PC-3 (cell line): ENCODE measurements at regions not wholly inside any gene's neighbourhood (a gene's known extent, or its start where the extent isn't known, plus 50 kb on each side); places are given as distances from the start of the nearest gene placed in this dataset.
A peak's percentile ranks its signal among the peaks of the same experiment; 100 is the strongest.
"Not testable (repeated sequence)": the region's sequence is repeated elsewhere in the genome, so short reads cannot be mapped to it uniquely, and the experiment has no call there.

Experiments
- ATAC-seq: fragments of 200-7000 bp; cut with Tn5 transposase; 2 replicates; pipeline ENCODE4 v1.9.1; 2020; ENCODE audit warnings: mild to moderate bottlenecking, moderate library complexity
- BruUV-seq: library from RNA; stranded (reverse); fragments of 400-500 nt; replicated peaks from 2 replicates; lab custom pipeline; 2021; lab: Mats Ljungman, UMichigan
- CTCF ChIA-PET: fragments of 300-600 bp; sonication (Branson Sonifier 250); formaldehyde crosslinking; loops from one replicate; lab custom pipeline; 2022; ENCODE audit warnings: antibody characterized with exemption; lab: Charles Lee
- POLR2A ChIA-PET: fragments of 300-600 bp; sonication (Branson Sonifier 250); formaldehyde crosslinking; loops from one replicate; lab custom pipeline; 2022; ENCODE audit warnings: antibody characterized with exemption; ENCODE audit not compliant: unreplicated experiment; lab: Charles Lee
- DNase-seq: peaks from one replicate; pipeline ENCODE4 v3.0.0-alpha.2; 2015
- H2AFZ ChIP-seq: fragments of 300-600 bp; sonication (generic); 2 replicates; pipeline ENCODE4 v1.6.0; 2016; ENCODE audit warnings: antibody characterized with exemption, low read length
- H3F3A ChIP-seq: fragments of 300-600 bp; sonication (generic); one replicate; pipeline ENCODE4 v1.6.0; 2017; ENCODE audit warnings: antibody characterized with exemption, low read length, control low read depth, mild to moderate bottlenecking; ENCODE audit not compliant: unreplicated experiment
- H3K27ac ChIP-seq: fragments of 300-600 bp; sonication (generic); 2 replicates; pipeline ENCODE4 v1.5.1; 2016; ENCODE audit warnings: mild to moderate bottlenecking, low read length
- H3K27me3 ChIP-seq: fragments of 300-600 bp; sonication (generic); 2 replicates; pipeline ENCODE4 v1.6.1; 2016; ENCODE audit warnings: low read length, mixed read lengths
- H3K36me3 ChIP-seq: fragments of 300-600 bp; sonication (generic); 2 replicates; pipeline ENCODE4 v1.6.1; 2016; ENCODE audit warnings: low read depth, mixed run types, low read length, mixed read lengths
- H3K4me1 ChIP-seq: fragments of 300-600 bp; sonication (generic); 2 replicates; pipeline ENCODE4 v1.5.1; 2016; ENCODE audit warnings: low read length; ENCODE audit not compliant: insufficient read depth
- H3K4me2 ChIP-seq: fragments of 300-600 bp; sonication (generic); 2 replicates; pipeline ENCODE4 v1.6.0; 2016; ENCODE audit warnings: low read length
- H3K4me3 ChIP-seq: fragments of 300-600 bp; sonication (generic); 2 replicates; pipeline ENCODE4 v1.5.1; 2016; ENCODE audit warnings: mild to moderate bottlenecking, low read length, mixed read lengths
- H3K79me2 ChIP-seq: fragments of 300-600 bp; sonication (generic); 2 replicates; pipeline ENCODE4 v1.6.1; 2017; ENCODE audit warnings: low read length, mixed read lengths
- H3K9ac ChIP-seq: fragments of 300-600 bp; sonication (generic); 2 replicates; pipeline ENCODE4 v1.6.0; 2016; ENCODE audit warnings: mild to moderate bottlenecking, low read length
- H3K9me2 ChIP-seq: fragments of 300-600 bp; sonication (generic); replicated peaks from 2 replicates; pipeline ENCODE4 v1.6.1; 2016; ENCODE audit warnings: mixed run types, low read length, mixed read lengths
- H3K9me3 ChIP-seq: fragments of 300-600 bp; sonication (generic); 2 replicates; pipeline ENCODE4 v1.6.1; 2016; ENCODE audit warnings: low read length, mixed read lengths
- H4K20me1 ChIP-seq: fragments of 300-600 bp; sonication (generic); 2 replicates; pipeline ENCODE4 v1.6.1; 2016; ENCODE audit warnings: low read length, mixed read lengths
- CTCF ChIP-seq: fragments of 300-600 bp; sonication (generic); conservative IDR thresholded peaks from 2 replicates; pipeline ENCODE4 v1.5.1; 2017; ENCODE audit warnings: antibody characterized with exemption, low read depth, mild to moderate bottlenecking, low read length
- EZH2 ChIP-seq: fragments of 300-600 bp; sonication (generic); IDR thresholded peaks from one replicate; pipeline ENCODE4 v1.6.1; 2017; ENCODE audit warnings: antibody characterized with exemption, mild to moderate bottlenecking, low read length; ENCODE audit not compliant: unreplicated experiment
- EZH2phosphoT487 ChIP-seq: fragments of 300-600 bp; sonication (generic); IDR thresholded peaks from 2 replicates; pipeline ENCODE4 v1.6.1; 2018; ENCODE audit warnings: mild to moderate bottlenecking, antibody characterized with exemption, low read length, borderline replicate concordance
- intact Hi-C: fragments of 100-400 bp; cut with micrococcal nuclease; formaldehyde crosslinking; loops from 2 replicates; pipeline ENCODE4 v1.9.0; 2023

- Histone ChIP-seq H3K4me3 (no peak overlapping the region), H3K9me2 (no peaks in the 10 kb centered on the region), H3K4me1 (peaks cover 6% of the 10 kb centered on the region; the same call in 1 of the 2 replicates), H3K4me2 (no peak overlapping the region), H3K9me3 (no peaks in the 10 kb centered on the region), H2AFZ (no peak overlapping the region), H3K9ac (no peak overlapping the region), H3K36me3 (no peaks in the 10 kb centered on the region), H3K27me3 (no peaks in the 10 kb centered on the region), H4K20me1 (no peaks in the 10 kb centered on the region), H3K27ac (no peak overlapping the region), H3F3A (no peaks in the 10 kb centered on the region), H3K79me2 (no peaks in the 10 kb centered on the region)
- ATAC-seq, result peak; percentile 35; the same call in 1 of the 2 replicates
- peak; percentile 69 for DNase-seq
- ChIA-PET POLR2A (no interaction called here), CTCF (no interaction called here)
- no TSS peak for BruUV-seq
- TF ChIP-seq EZH2 (no peak), EZH2phosphoT487 (no peak), CTCF (no peak)
- intact Hi-C loops, result no loop called here
Observed at GRCh38 chr6:167750956-167751358, 75.8 kb upstream of the AFDN start.

GRCh38 chr6:167751579-167752115, 75.1 kb upstream of the AFDN start:
- H3K4me1 ChIP-seq, result peaks cover 6% of the 10 kb centered on the region; the same call in 1 of the 2 replicates
- no peaks in the 10 kb centered on the region for H3F3A ChIP-seq
- H3K36me3 ChIP-seq, result no peaks in the 10 kb centered on the region
- no peak overlapping the region for H3K9ac ChIP-seq
- no TSS peak for BruUV-seq
- H3K4me3 ChIP-seq, result no peak overlapping the region
- no peak overlapping the region for H3K4me2 ChIP-seq
- no peak overlapping the region for H3K27ac ChIP-seq
- no peaks in the 10 kb centered on the region for H3K27me3 ChIP-seq
- no peak overlapping the region for H2AFZ ChIP-seq
- no peak for DNase-seq
- TF ChIP-seq EZH2 (no peak), CTCF (no peak), EZH2phosphoT487 (no peak)
- ATAC-seq, result no peak
- no peaks in the 10 kb centered on the region for H3K9me2 ChIP-seq
- no peaks in the 10 kb centered on the region for H3K9me3 ChIP-seq
- no peaks in the 10 kb centered on the region for H3K79me2 ChIP-seq
- H4K20me1 ChIP-seq, result no peaks in the 10 kb centered on the region
- ChIA-PET CTCF (no interaction called here), POLR2A (no interaction called here)
- intact Hi-C loops, result no loop called here

DNA sequence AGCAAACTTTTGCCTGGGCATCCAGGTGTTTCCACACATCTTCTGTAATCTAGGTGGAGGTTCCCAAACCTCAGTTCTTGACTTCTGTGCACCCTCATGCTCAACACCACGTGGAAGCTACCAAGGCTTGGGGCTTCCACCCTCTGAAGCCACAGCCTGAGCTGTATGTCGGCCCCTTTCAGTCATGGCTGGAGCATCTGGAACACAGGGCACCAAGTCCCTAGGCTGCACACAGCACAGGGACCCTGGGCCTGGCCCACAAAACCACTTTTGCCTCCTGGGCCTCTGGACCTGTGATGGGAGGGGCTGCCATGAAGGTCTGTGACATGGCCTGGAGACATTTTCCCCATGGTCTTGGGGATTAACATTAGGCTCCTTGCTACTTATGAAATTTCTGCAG, 73.4 kb upstream of the AFDN start:
- H3K4me1 ChIP-seq, H3K9me3 ChIP-seq, CTCF ChIA-PET, DNase-seq, H3K27ac ChIP-seq, BruUV-seq, ATAC-seq, intact Hi-C loops, H3K4me3 ChIP-seq, POLR2A ChIA-PET, H3K4me2 ChIP-seq, H3K79me2 ChIP-seq, H3K9me2 ChIP-seq, H3K36me3 ChIP-seq, H3K9ac ChIP-seq, H3K27me3 ChIP-seq, H4K20me1 ChIP-seq, H3F3A ChIP-seq, H2AFZ ChIP-seq: not testable (repeated sequence)
